ENCODE measurements at regions not wholly inside any gene's neighbourhood (a gene's known extent, or its start where the extent isn't known, plus 50 kb on each side); places are given as distances from the start of the nearest gene placed in this dataset.
"Not testable (repeated sequence)": the region's sequence is repeated elsewhere in the genome, so short reads cannot be mapped to it uniquely, and the experiment has no call there.

GRCh38 chr16:35197656-35198055, 1738.2 kb downstream of the TP53TG3F start:
- DNase-seq: no peak

GRCh38 chr16:35198223-35199199, 1739.1 kb downstream of the TP53TG3F start:
- DNase-seq: no peak

- DNase-seq: no peak
Observed at GRCh38 chr16:35200662-35201061, 1741.2 kb downstream of the TP53TG3F start.

- DNase-seq: no peak
Observed at GRCh38 chr16:35201151-35201550, 1741.7 kb downstream of the TP53TG3F start.

- no peak for DNase-seq
Observed at GRCh38 chr16:35203636-35204035, 1744.2 kb downstream of the TP53TG3F start.

- no peak for DNase-seq
Observed at GRCh38 chr16:35207059-35207999, 1747.9 kb downstream of the TP53TG3F start.

- no peak for DNase-seq
Observed at GRCh38 chr16:35208001-35208935, 1748.9 kb downstream of the TP53TG3F start.

GRCh38 chr16:35210681-35211433, 1751.4 kb downstream of the TP53TG3F start:
- no peak for DNase-seq

GRCh38 chr16:35214840-35215239, 1755.4 kb downstream of the TP53TG3F start:
- no peak for DNase-seq

- no peak for DNase-seq
Observed at GRCh38 chr16:35215287-35215686, 1755.9 kb downstream of the TP53TG3F start.

- DNase-seq: not testable (repeated sequence)
Observed at GRCh38 chr16:35216261-35216660, 1756.8 kb downstream of the TP53TG3F start.

- DNase-seq: no peak
Observed at GRCh38 chr16:35221482-35222185, 1762.2 kb downstream of the TP53TG3F start.

- DNase-seq: no peak
Observed at GRCh38 chr16:35234679-35235078, 1775.3 kb downstream of the TP53TG3F start.

GRCh38 chr16:35239561-35239960, 1780.1 kb downstream of the TP53TG3F start:
- no peak for DNase-seq

- no peak for DNase-seq
Observed at GRCh38 chr16:35249051-35249450, 1789.6 kb downstream of the TP53TG3F start.

GRCh38 chr16:35252356-35252936, 1793.0 kb downstream of the TP53TG3F start:
- DNase-seq: no peak

GRCh38 chr16:35255186-35255803, 1795.9 kb downstream of the TP53TG3F start:
- DNase-seq: no peak

GRCh38 chr16:35255816-35256215, 1796.4 kb downstream of the TP53TG3F start:
- no peak for DNase-seq

- DNase-seq: no peak
Observed at GRCh38 chr16:35258381-35258780, 1799.0 kb downstream of the TP53TG3F start.

GRCh38 chr16:35295856-35296255, 1836.4 kb downstream of the TP53TG3F start:
- DNase-seq: no peak

All from Kasumi-1 (cell line).